IMR-90 (cell line): ENCODE measurements at regions not wholly inside any gene's neighbourhood (a gene's known extent, or its start where the extent isn't known, plus 50 kb on each side); places are given as distances from the start of the nearest gene placed in this dataset.

Experiments used
- ATAC-seq: fragments of 200-7000 bp; cut with Tn5 transposase; 2 replicates; pipeline ENCODE4 v1.9.1; 2020; ENCODE audit warnings: low read depth, mild to moderate bottlenecking, moderate library complexity
- BruUV-seq: library from RNA; stranded (reverse); fragments of 400-500 nt; replicated peaks from 2 replicates; lab custom pipeline; 2021; lab: Mats Ljungman, UMichigan
- CTCF ChIA-PET: fragments of 300-600 bp; formaldehyde crosslinking; extraction: SDS; loops from one replicate; lab custom pipeline; 2021; ENCODE audit warnings: antibody characterized with exemption; lab: Yijun Ruan, JAX
- POLR2A ChIA-PET: fragments of 300-600 bp; sonication (Branson Sonifier 250); formaldehyde crosslinking; loops from one replicate; lab custom pipeline; 2022; ENCODE audit warnings: antibody characterized with exemption; ENCODE audit not compliant: unreplicated experiment; lab: Charles Lee
- DNase-seq: peaks from one replicate; pipeline ENCODE4 v3.0.0; 2013
- H2AFZ ChIP-seq: replicated peaks from 2 replicates; pipeline ENCODE3; 2013; ENCODE audit warnings: low read length, mild to moderate bottlenecking; ENCODE audit not compliant: poor library complexity
- H2AK5ac ChIP-seq: 2 replicates; pipeline ENCODE4 v1.6.1; 2013; ENCODE audit warnings: low read depth, low read length, inconsistent platforms
- H2AK9ac ChIP-seq: replicated peaks from 2 replicates; pipeline ENCODE3; 2013; ENCODE audit warnings: mild to moderate bottlenecking, low read depth, low read length, moderate library complexity; ENCODE audit not compliant: poor library complexity
- H2BK120ac ChIP-seq: 2 replicates; pipeline ENCODE4 v1.6.1; 2013; ENCODE audit warnings: low read depth, low read length, inconsistent platforms
- H2BK15ac ChIP-seq: 3 replicates; pipeline ENCODE4 v1.6.1; 2013; ENCODE audit warnings: low read depth, low read length, inconsistent platforms
- H2BK20ac ChIP-seq: 2 replicates; pipeline ENCODE4 v1.6.1; 2013; ENCODE audit warnings: low read depth, mild to moderate bottlenecking, inconsistent platforms, low read length, moderate library complexity
- H2BK5ac ChIP-seq: 2 replicates; pipeline ENCODE4 v1.6.1; 2013; ENCODE audit warnings: mild to moderate bottlenecking, low read depth, low read length, inconsistent platforms; ENCODE audit not compliant: poor library complexity, severe bottlenecking
- H3K14ac ChIP-seq: replicated peaks from 2 replicates; pipeline ENCODE4 v1.6.1; 2013; ENCODE audit warnings: low read depth, low read length, inconsistent platforms
- H3K18ac ChIP-seq: 2 replicates; pipeline ENCODE4 v1.6.1; 2013; ENCODE audit warnings: low read depth, low read length, control low read depth
- H3K23ac ChIP-seq: 2 replicates; pipeline ENCODE4 v1.6.1; 2013; ENCODE audit warnings: low read depth, low read length, inconsistent platforms
- H3K27ac ChIP-seq: 2 replicates; pipeline ENCODE4 v1.5.1; 2013; ENCODE audit warnings: mild to moderate bottlenecking, control low read depth, low read length; ENCODE audit not compliant: insufficient read depth
- H3K27me3 ChIP-seq: 2 replicates; pipeline ENCODE4 v1.6.1; 2013; ENCODE audit warnings: low read length; ENCODE audit not compliant: control insufficient read depth, insufficient read depth
- H3K36me3 ChIP-seq: 2 replicates; pipeline ENCODE4 v1.6.1; 2013; ENCODE audit warnings: low read length, mixed read lengths; ENCODE audit not compliant: control insufficient read depth, insufficient read depth
- H3K4ac ChIP-seq: 2 replicates; pipeline ENCODE4 v1.6.1; 2013; ENCODE audit warnings: low read depth, low read length, inconsistent platforms
- H3K4me1 ChIP-seq: 2 replicates; pipeline ENCODE4 v1.6.1; 2013; ENCODE audit warnings: low read length, mixed read lengths; ENCODE audit not compliant: control insufficient read depth, insufficient read depth
- H3K4me2 ChIP-seq: 2 replicates; pipeline ENCODE4 v1.6.1; 2013; ENCODE audit warnings: low read depth, mild to moderate bottlenecking, control low read depth, low read length, moderate library complexity
- H3K4me3 ChIP-seq: 2 replicates; pipeline ENCODE4 v1.5.1; 2013; ENCODE audit warnings: low read depth, mild to moderate bottlenecking, control low read depth, low read length, moderate library complexity; ENCODE audit not compliant: insufficient read depth
- H3K56ac ChIP-seq: 2 replicates; pipeline ENCODE4 v1.6.1; 2013; ENCODE audit warnings: low read length, inconsistent platforms; ENCODE audit not compliant: insufficient read depth; ENCODE audit errors: extremely low read depth
- H3K79me1 ChIP-seq, 2 experiments: 2 replicates each; pipeline ENCODE4 v1.6.1; 2013; ENCODE audit warnings: low read length in 2 of 2, inconsistent platforms in 1 of 2, low read depth in 1 of 2
- H3K9ac ChIP-seq: 2 replicates; pipeline ENCODE4 v1.6.1; 2013; ENCODE audit warnings: low read depth, low read length, control low read depth
- H3K9me1 ChIP-seq: 2 replicates; pipeline ENCODE4 v1.6.1; 2013; ENCODE audit warnings: low read length, inconsistent platforms; ENCODE audit not compliant: insufficient read depth
- H3K9me3 ChIP-seq: 2 replicates; pipeline ENCODE4 v1.6.1; 2013; ENCODE audit warnings: low read length; ENCODE audit not compliant: control insufficient read depth, insufficient read depth
- H4K20me1 ChIP-seq: 2 replicates; pipeline ENCODE4 v1.6.1; 2013; ENCODE audit warnings: low read length, inconsistent platforms; ENCODE audit not compliant: insufficient read depth
- H4K5ac ChIP-seq: 2 replicates; pipeline ENCODE4 v1.6.1; 2013; ENCODE audit warnings: mild to moderate bottlenecking, low read depth, low read length, control low read depth
- H4K8ac ChIP-seq, 2 experiments: 2 replicates each; pipeline ENCODE4 v1.6.1; 2013; ENCODE audit warnings: low read depth in 2 of 2, low read length in 2 of 2, control low read depth in 1 of 2, inconsistent platforms in 1 of 2
- H4K91ac ChIP-seq: 2 replicates; pipeline ENCODE4 v1.6.1; 2013; ENCODE audit warnings: low read depth, low read length, inconsistent platforms; ENCODE audit not compliant: insufficient read depth
- BHLHE40 ChIP-seq: fragments of 150-350 bp; IDR thresholded peaks from 2 replicates; pipeline ENCODE4 v1.6.1; 2016; ENCODE audit warnings: mild to moderate bottlenecking, low read depth, low read length
- CHD1 ChIP-seq: IDR thresholded peaks from 2 replicates; pipeline ENCODE4 v1.6.1; 2012; ENCODE audit warnings: low read depth, low read length, improper control_type of control experiment
- NFE2L2 ChIP-seq: fragments of 150-350 bp; IDR thresholded peaks from 2 replicates; pipeline ENCODE4 v1.6.1; 2016; ENCODE audit warnings: low read depth, mild to moderate bottlenecking, low read length
- POLR2A ChIP-seq: IDR thresholded peaks from 2 replicates; pipeline ENCODE4 v1.6.1; 2012; ENCODE audit warnings: mild to moderate bottlenecking, low read depth, low read length
- RAD21 ChIP-seq: IDR thresholded peaks from 2 replicates; pipeline ENCODE4 v1.6.1; 2012; ENCODE audit warnings: low read length, improper control_type of control experiment
- WGBS, 2 experiments: methylation state at CpG; one replicate each; pipeline versions ENCODE4 v1.1.5 to v1.1.7; 2013; ENCODE audit warnings: missing lambda C conversion rate in 2 of 2; ENCODE audit not compliant: insufficient read length in 1 of 2; ENCODE audit errors: extremely low coverage in 2 of 2; 5-methylcytosine and 5-hydroxymethylcytosine counted together
- dilution Hi-C: fragments of 300-500 bp; cut with HindIII; formaldehyde crosslinking; loops from one replicate; pipeline ENCODE4 v1.14.3; 2018; ENCODE audit warnings: low sequenced_read_pairs; ENCODE audit not compliant: unreplicated experiment
- in situ Hi-C: fragments of 300-500 bp; cut with MboI; formaldehyde crosslinking; loops from 3 replicates; pipeline ENCODE4 v1.14.3; 2019; ENCODE audit warnings: low sequenced_read_pairs, inconsistent platforms, mixed read lengths
- intact Hi-C: fragments of 100-400 bp; cut with micrococcal nuclease; formaldehyde crosslinking; loops from 2 replicates; pipeline ENCODE4 v1.10.0; 2022

- no peak overlapping the region for H3K14ac ChIP-seq
- ChIA-PET CTCF (interaction anchor here (0.6 kb wide), 1 partner anchor 560 kb away, joined by 3 read pairs; no protein-coding TSS in a partner anchor), POLR2A (no interaction called here)
- no peak overlapping the region for H2AK5ac ChIP-seq
- WGBS, 2 experiments: 73% methylated on average over 1 of the region's 1 CpG; no CpG with 5 or more reads in 1 of the 2 experiments
- H3K56ac ChIP-seq: no peak overlapping the region
- H4K20me1 ChIP-seq: no peaks in the 10 kb centered on the region
- no peak overlapping the region for H2AFZ ChIP-seq
- no peak overlapping the region; the same call in 1 of the 2 replicates for H3K4ac ChIP-seq
- no peak overlapping the region for H2BK5ac ChIP-seq
- no peak overlapping the region for H3K23ac ChIP-seq
- TF ChIP-seq RAD21: no peak
- TF ChIP-seq CHD1: no peak
- no peak for TF ChIP-seq POLR2A
- TF ChIP-seq BHLHE40: no peak
- no peak for TF ChIP-seq NFE2L2
- 0 out of 2 replicates have a peak, but pooled peaks cover 2% of the 10 kb centered on the region for H3K9me1 ChIP-seq
- intact Hi-C loops: no loop called here
- dilution Hi-C loops: no loop called here
- in situ Hi-C loops: no loop called here
- H3K27ac ChIP-seq: no peak overlapping the region
- H4K8ac ChIP-seq: no peak overlapping the region
- H3K4me3 ChIP-seq: no peak overlapping the region
- no peak overlapping the region for H4K5ac ChIP-seq
- no peak for ATAC-seq
- no peak overlapping the region for H4K91ac ChIP-seq
- no peak overlapping the region for H3K4me2 ChIP-seq
- no TSS peak for BruUV-seq
- H2BK15ac ChIP-seq: no peak overlapping the region
- H3K18ac ChIP-seq: 0 out of 2 replicates have a peak overlapping the region, but pooled peaks have one; percentile 23
- no peaks in the 10 kb centered on the region for H3K27me3 ChIP-seq
- H3K9ac ChIP-seq: no peak overlapping the region
- DNase-seq: no peak
- H3K36me3 ChIP-seq: no peaks in the 10 kb centered on the region
- no peak overlapping the region for H2BK120ac ChIP-seq
- H3K4me1 ChIP-seq: peaks cover 17% of the 10 kb centered on the region
- no peaks in the 10 kb centered on the region for H3K9me3 ChIP-seq
- no peak overlapping the region for H2BK20ac ChIP-seq
- H2AK9ac ChIP-seq: no peak overlapping the region
- no peaks in the 10 kb centered on the region for H3K79me1 ChIP-seq
These were observed 63.7 kb upstream of the CAMK2D start for GRCh38 chr4:113825272-113825671.
